GM19238 (cell line): ENCODE measurements at regions not wholly inside any gene's neighbourhood (a gene's known extent, or its start where the extent isn't known, plus 50 kb on each side); places are given as distances from the start of the nearest gene placed in this dataset.

Source experiments
- DNase-seq: peaks from one replicate; pipeline ENCODE4 v3.0.0; 2011; ENCODE audit warnings: low spot score; ENCODE audit not compliant: insufficient read length

- DNase-seq = no peak
Observed at GRCh38 chr2:59932341-59932740, 621.1 kb downstream of the BCL11A start.

GRCh38 chr2:59930430-59930829, 623.0 kb downstream of the BCL11A start:
- DNase-seq = no peak

GRCh38 chr2:59926731-59927130, 626.7 kb downstream of the BCL11A start:
- DNase-seq = no peak

- no peak for DNase-seq
Observed at GRCh38 chr2:59925321-59925720, 628.1 kb downstream of the BCL11A start.

- no peak for DNase-seq
Observed at GRCh38 chr2:59924346-59924745, 629.1 kb downstream of the BCL11A start.

- no peak for DNase-seq
Observed at GRCh38 chr2:59922450-59922849, 631.0 kb downstream of the BCL11A start.

- DNase-seq = no peak
Observed at GRCh38 chr2:59921743-59922142, 631.7 kb downstream of the BCL11A start.

- DNase-seq = no peak
Observed at GRCh38 chr2:59920961-59921360, 632.5 kb downstream of the BCL11A start.

GRCh38 chr2:59920307-59920706, 633.1 kb downstream of the BCL11A start:
- no peak for DNase-seq

- DNase-seq = no peak
Observed at GRCh38 chr2:59919579-59919978, 633.9 kb downstream of the BCL11A start.

- DNase-seq = no peak
Observed at GRCh38 chr2:59912042-59912441, 641.4 kb downstream of the BCL11A start.

GRCh38 chr2:59910166-59910565, 643.3 kb downstream of the BCL11A start:
- DNase-seq = no peak

- no peak for DNase-seq
Observed at GRCh38 chr2:59909147-59909546, 644.3 kb downstream of the BCL11A start.

GRCh38 chr2:59905731-59906130, 647.7 kb downstream of the BCL11A start:
- DNase-seq = no peak

GRCh38 chr2:59903994-59904544, 649.4 kb downstream of the BCL11A start:
- DNase-seq = no peak

GRCh38 chr2:59900728-59901452, 652.6 kb downstream of the BCL11A start:
- no peak for DNase-seq

- no peak for DNase-seq
Observed at GRCh38 chr2:59899692-59900091, 653.8 kb downstream of the BCL11A start.

GRCh38 chr2:59896499-59897245, 656.8 kb downstream of the BCL11A start:
- no peak for DNase-seq

- no peak for DNase-seq
Observed at GRCh38 chr2:59893612-59894011, 659.8 kb downstream of the BCL11A start.

- no peak for DNase-seq
Observed at GRCh38 chr2:59892398-59892797, 661.1 kb downstream of the BCL11A start.

GRCh38 chr2:59889305-59889704, 664.1 kb downstream of the BCL11A start:
- DNase-seq = no peak

GRCh38 chr2:59888706-59889105, 664.7 kb downstream of the BCL11A start:
- no peak for DNase-seq

- DNase-seq = peak; percentile 30
Observed at GRCh38 chr2:59888015-59888414, 665.4 kb downstream of the BCL11A start.
